HepG2 (cell line): ENCODE measurements at regions not wholly inside any gene's neighbourhood (a gene's known extent, or its start where the extent isn't known, plus 50 kb on each side); places are given as distances from the start of the nearest gene placed in this dataset.

Experiments used
- ATAC-seq: fragments of 200-7000 bp; cut with Tn5 transposase; 3 replicates; pipeline ENCODE4 v1.9.1; 2020; ENCODE audit warnings: mild to moderate bottlenecking, moderate library complexity
- BruUV-seq: library from RNA; stranded (reverse); fragments of 400-500 nt; replicated peaks from 2 replicates; lab custom pipeline; 2021; lab: Mats Ljungman, UMichigan
- CTCF ChIA-PET: fragments of 300-600 bp; formaldehyde crosslinking; extraction: SDS; loops from one replicate; lab custom pipeline; 2021; ENCODE audit warnings: low total read pairs, inconsistent platforms, low intra/inter-chr PET ratio; lab: Yijun Ruan, JAX
- POLR2A ChIA-PET: fragments of 350-600 bp; sonication (Branson Sonifier 250); formaldehyde crosslinking; loops from one replicate; lab custom pipeline; 2020; ENCODE audit warnings: antibody characterized with exemption, inconsistent platforms; lab: Yijun Ruan, JAX
- DNase-seq: peaks from one replicate; pipeline ENCODE4 v3.0.0-alpha.2; 2015; ENCODE audit warnings: low spot score
- FAIRE-seq: peaks from 3 replicates; lab custom pipeline; 2011; peaks lifted over from hg19 to GRCh38; lab: Jason Lieb, UNC
- H2AFZ ChIP-seq: one replicate; pipeline ENCODE4 v1.6.1; 2011; ENCODE audit warnings: low read length, inconsistent platforms
- H3K27ac ChIP-seq: fragments of 300-600 bp; 3 replicates; pipeline ENCODE4 v1.8.0; 2011; ENCODE audit warnings: mixed run types, mild to moderate bottlenecking, mixed read lengths, low read length, inconsistent platforms; ENCODE audit not compliant: insufficient read depth; ENCODE audit errors: extremely low read length
- H3K27me3 ChIP-seq, 2 experiments: fragments of 200-600 bp in 1 of 2; 2 replicates in 1 of 2; 3 replicates in 1 of 2; pipeline versions ENCODE4 v1.6.0 to v1.8.0; 2011; ENCODE audit warnings: low read length in 2 of 2, mild to moderate bottlenecking in 2 of 2, moderate library complexity in 2 of 2, inconsistent platforms in 1 of 2; ENCODE audit not compliant: insufficient read depth in 2 of 2, control insufficient read depth in 1 of 2
- H3K36me3 ChIP-seq, 2 experiments: fragments of 200-600 bp in 1 of 2; replicated peaks in 1 of 2; 2 replicates in 1 of 2; 3 replicates in 1 of 2; pipeline versions ENCODE4 v1.5.1 to v1.8.0; 2011; ENCODE audit warnings: low read length in 2 of 2, inconsistent platforms in 1 of 2; ENCODE audit not compliant: insufficient read depth in 2 of 2, control insufficient read depth in 1 of 2
- H3K4me1 ChIP-seq: 2 replicates; pipeline ENCODE4 v1.5.1; 2012; ENCODE audit warnings: low read length, inconsistent platforms; ENCODE audit not compliant: insufficient read depth
- H3K4me2 ChIP-seq: 2 replicates; pipeline ENCODE4 v1.6.0; 2011; ENCODE audit warnings: low read depth, low read length, inconsistent platforms
- H3K4me3 ChIP-seq, 3 experiments: fragments of 200-600 bp in 1 of 3; sonication (generic), shearing (Covaris generic) in 1 of 3; replicated peaks in 1 of 3; 2 replicates each; pipeline ENCODE4 v1.5.1; 2011 to 2016; ENCODE audit warnings: low read length in 3 of 3, inconsistent platforms in 2 of 3, low read depth in 2 of 3, mild to moderate bottlenecking in 2 of 3, control low read depth in 1 of 3, mixed read lengths in 1 of 3; ENCODE audit not compliant: insufficient read depth in 1 of 3
- H3K79me2 ChIP-seq: one replicate; pipeline ENCODE4 v1.6.1; 2011; ENCODE audit warnings: low read length, inconsistent platforms; ENCODE audit not compliant: insufficient read depth
- H3K9ac ChIP-seq: 2 replicates; pipeline ENCODE4 v1.6.0; 2011; ENCODE audit warnings: mild to moderate bottlenecking, low read depth, low read length, inconsistent platforms; ENCODE audit not compliant: insufficient read depth
- H3K9me3 ChIP-seq: 2 replicates; pipeline ENCODE4 v1.5.1; 2012; ENCODE audit warnings: mild to moderate bottlenecking, low read length
- H4K20me1 ChIP-seq: 2 replicates; pipeline ENCODE4 v1.6.0; 2011; ENCODE audit warnings: inconsistent platforms, mild to moderate bottlenecking, low read length, moderate library complexity; ENCODE audit not compliant: insufficient read depth
- MAFF ChIP-seq: IDR thresholded peaks from 2 replicates; pipeline ENCODE4 v1.6.1; 2011; ENCODE audit warnings: low read depth, low read length, improper control_type of control experiment
- MXI1 ChIP-seq: IDR thresholded peaks from 3 replicates; pipeline ENCODE4 v1.6.1; 2012; ENCODE audit warnings: low read depth, low read length, inconsistent platforms, borderline replicate concordance
- PBX3 ChIP-seq: sonication (generic); formaldehyde crosslinking; IDR thresholded peaks from 2 replicates; pipeline ENCODE4 v1.8.1; 2023; ENCODE audit warnings: missing genetic modification reagents, inconsistent platforms, borderline replicate concordance
- PRDM4 ChIP-seq: sonication (generic); formaldehyde crosslinking; IDR thresholded peaks from 2 replicates; pipeline ENCODE4 v1.9.0; 2021; ENCODE audit warnings: missing genetic modification reagents, borderline replicate concordance
- SRF ChIP-seq: IDR thresholded peaks from 2 replicates; pipeline ENCODE4 v1.6.1; 2011; ENCODE audit warnings: mild to moderate bottlenecking, low read depth, low read length, moderate library complexity
- ZEB1 ChIP-seq: IDR thresholded peaks from 2 replicates; pipeline ENCODE4 v1.6.1; 2012; ENCODE audit warnings: mild to moderate bottlenecking, low read depth, inconsistent platforms; ENCODE audit not compliant: insufficient replicate concordance
- ZNF20 ChIP-seq: sonication (generic); formaldehyde crosslinking; IDR thresholded peaks from 2 replicates; pipeline ENCODE4 v1.4.0; 2020; ENCODE audit warnings: mild to moderate bottlenecking, moderate library complexity, missing genetic modification reagents
- ZNF296 ChIP-seq: sonication (generic); formaldehyde crosslinking; conservative IDR thresholded peaks from 2 replicates; pipeline ENCODE4 v1.5.0; 2020; ENCODE audit warnings: mild to moderate bottlenecking, missing genetic modification reagents
- ZNF503 ChIP-seq: sonication (generic); formaldehyde crosslinking; IDR thresholded peaks from 2 replicates; pipeline ENCODE4 v1.4.0; 2020; ENCODE audit warnings: missing genetic modification reagents
- WGBS: methylation state at CpG from one replicate; pipeline ENCODE4 v1.1.6; 2017; ENCODE audit warnings: low lambda C conversion rate; 5-methylcytosine and 5-hydroxymethylcytosine counted together
- in situ Hi-C: cut with HindIII; loops from 2 replicates; pipeline ENCODE4 v1.10.0; 2017; ENCODE audit warnings: low pct_unique_long_range_greater_than_20kb; ENCODE audit not compliant: extremely low pct_ligation_motif_present
- intact Hi-C: fragments of 100-400 bp; cut with micrococcal nuclease; formaldehyde crosslinking; loops from one replicate; pipeline ENCODE4 v1.10.0; 2022; ENCODE audit not compliant: unreplicated experiment

- DNase-seq: no peak
- WGBS: 39% methylated on average over 1 of the region's 1 CpG
- Histone ChIP-seq H3K36me3 (no peaks in the 10 kb centered on the region), H4K20me1 (no peaks in the 10 kb centered on the region), H3K4me3 (no peak overlapping the region), H3K4me2 (no peak overlapping the region), H3K9ac (no peak overlapping the region), H3K79me2 (no peaks in the 10 kb centered on the region), H3K27me3 (no peaks in the 10 kb centered on the region), H3K4me1 (no peaks in the 10 kb centered on the region), H3K9me3 (peaks cover 22% of the 10 kb centered on the region), H2AFZ (no peak overlapping the region), H3K27ac (no peak overlapping the region)
- ATAC-seq: no peak
- ChIA-PET POLR2A (no interaction called here), CTCF (no interaction called here)
- no peak for TF ChIP-seq SRF
- TF ChIP-seq PRDM4 (CRISPR knock-in tag): no peak
- TF ChIP-seq PBX3: no peak
- TF ChIP-seq ZNF503 (CRISPR knock-in tag): no peak
- TF ChIP-seq MXI1: no peak
- TF ChIP-seq ZEB1: no peak
- TF ChIP-seq ZNF296 (CRISPR knock-in tag): no peak
- no peak for TF ChIP-seq ZNF20 (CRISPR knock-in tag)
- no peak for TF ChIP-seq MAFF
- intact Hi-C loops (no loop called here), in situ Hi-C loops (no loop called here)
- no peak for FAIRE-seq
- no TSS peak for BruUV-seq
These were observed 432.7 kb downstream of the SLITRK5 start for GRCh38 chr13:88103824-88104223.
